ENCODE measurements at regions not wholly inside any gene's neighbourhood (a gene's known extent, or its start where the extent isn't known, plus 50 kb on each side); places are given as distances from the start of the nearest gene placed in this dataset.
"Not testable (repeated sequence)": the region's sequence is repeated elsewhere in the genome, so short reads cannot be mapped to it uniquely, and the experiment has no call there.

- DNase-seq (ENCODE audit: low read depth), result no peak
These were observed 387.5 kb downstream of the USP25 start for GRCh38 chr21:16117331-16117730.

- DNase-seq (ENCODE audit: low read depth), result no peak
These were observed 388.2 kb downstream of the USP25 start for GRCh38 chr21:16117851-16118590.

GRCh38 chr21:16124378-16125138 lies 394.8 kb downstream of the USP25 start:
- DNase-seq (ENCODE audit: low read depth), result no peak

- no peak for DNase-seq (ENCODE audit: low read depth)
These were observed 395.5 kb downstream of the USP25 start for GRCh38 chr21:16125274-16125673.

GRCh38 chr21:16132453-16132852 lies 402.7 kb downstream of the USP25 start:
- DNase-seq (ENCODE audit: low read depth), result not testable (repeated sequence)

GRCh38 chr21:16133248-16133647 lies 403.5 kb downstream of the USP25 start:
- DNase-seq (ENCODE audit: low read depth), result no peak

GRCh38 chr21:16134134-16134533 lies 404.4 kb downstream of the USP25 start:
- DNase-seq (ENCODE audit: low read depth), result no peak

- DNase-seq (ENCODE audit: low read depth), result no peak
These were observed 407.3 kb downstream of the USP25 start for GRCh38 chr21:16137106-16137505.

- DNase-seq (ENCODE audit: low read depth), result no peak
These were observed 415.3 kb downstream of the USP25 start for GRCh38 chr21:16145052-16145451.

- no peak for DNase-seq (ENCODE audit: low read depth)
These were observed 415.7 kb downstream of the USP25 start for GRCh38 chr21:16145479-16145878.

GRCh38 chr21:16154321-16154720 lies 424.5 kb downstream of the USP25 start:
- no peak for DNase-seq (ENCODE audit: low read depth)

GRCh38 chr21:16154951-16155635 lies 425.3 kb downstream of the USP25 start:
- no peak for DNase-seq (ENCODE audit: low read depth)

- no peak for DNase-seq (ENCODE audit: low read depth)
These were observed 427.2 kb downstream of the USP25 start for GRCh38 chr21:16156841-16157489.

- DNase-seq (ENCODE audit: low read depth), result no peak
These were observed 429.6 kb downstream of the USP25 start for GRCh38 chr21:16159213-16159970.

GRCh38 chr21:16159971-16160350 lies 430.2 kb downstream of the USP25 start:
- no peak for DNase-seq (ENCODE audit: low read depth)

GRCh38 chr21:16162953-16163352 lies 433.2 kb downstream of the USP25 start:
- DNase-seq (ENCODE audit: low read depth), result no peak

- no peak for DNase-seq (ENCODE audit: low read depth)
These were observed 439.3 kb downstream of the USP25 start for GRCh38 chr21:16169102-16169511.

- DNase-seq (ENCODE audit: low read depth), result no peak
These were observed 440.0 kb downstream of the USP25 start for GRCh38 chr21:16169779-16170178.

GRCh38 chr21:16176570-16176969 lies 446.8 kb downstream of the USP25 start:
- no peak for DNase-seq (ENCODE audit: low read depth)

- DNase-seq (ENCODE audit: low read depth), result no peak
These were observed 447.8 kb downstream of the USP25 start for GRCh38 chr21:16177532-16177931.

- no peak for DNase-seq (ENCODE audit: low read depth)
These were observed 450.0 kb downstream of the USP25 start for GRCh38 chr21:16179773-16180172.

- DNase-seq (ENCODE audit: low read depth), result no peak
These were observed 450.8 kb downstream of the USP25 start for GRCh38 chr21:16180614-16181013.

All from activated T-helper 9 cell treated with anti-CD3 and anti-CD28 coated beads, Interleukin-2, amount 50 U/mL, for 16 hours (primary cell).